Natural killer cell (primary cell): ENCODE measurements at regions not wholly inside any gene's neighbourhood (a gene's known extent, or its start where the extent isn't known, plus 50 kb on each side); places are given as distances from the start of the nearest gene placed in this dataset.

Experiments used
- ATAC-seq, 3 donors: fragments of 150-1000 bp in 2 of 3; fragments of 200-7000 bp in 1 of 3; cut with Tn5 transposase; 1 replicate in 1 of 3; 2 replicates in 2 of 3; pipeline ENCODE4 v1.10.0; 2021; ENCODE audit warnings: mild to moderate bottlenecking in 2 of 3, moderate library complexity in 2 of 3
- DNase-seq, 2 donors: peaks; one replicate each; pipeline versions ENCODE4 v3.0.0 to v3.0.0-alpha.2; 2013 to 2021; ENCODE audit warnings: mixed read lengths in 1 of 2
- H3K27ac ChIP-seq: one replicate; pipeline ENCODE4 v1.5.1; 2013; ENCODE audit warnings: mild to moderate bottlenecking, low read length
- H3K27me3 ChIP-seq: one replicate; pipeline ENCODE4 v1.6.1; 2013; ENCODE audit warnings: low read length; ENCODE audit not compliant: control insufficient read depth, insufficient read depth
- H3K36me3 ChIP-seq: one replicate; pipeline ENCODE4 v1.6.1; 2013; ENCODE audit warnings: low read length; ENCODE audit not compliant: control insufficient read depth, insufficient read depth
- H3K4me1 ChIP-seq: one replicate; pipeline ENCODE4 v1.6.1; 2013; ENCODE audit warnings: low read length; ENCODE audit not compliant: control insufficient read depth, insufficient read depth
- H3K4me3 ChIP-seq: one replicate; pipeline ENCODE4 v1.5.1; 2013; ENCODE audit warnings: low read length
- H3K9me3 ChIP-seq: one replicate; pipeline ENCODE4 v1.6.1; 2013; ENCODE audit warnings: low read length; ENCODE audit not compliant: control insufficient read depth, insufficient read depth
- H3K27ac Mint-ChIP-seq, 2 donors: one replicate each; pipeline ENCODE4 v1.8.0; 2022; ENCODE audit warnings: mild to moderate bottlenecking in 2 of 2, mixed read lengths in 2 of 2, moderate library complexity in 1 of 2
- H3K27me3 Mint-ChIP-seq, 2 donors: one replicate each; pipeline ENCODE4 v1.8.0; 2022; ENCODE audit warnings: low read depth in 2 of 2, mixed read lengths in 2 of 2
- H3K36me3 Mint-ChIP-seq: one replicate; pipeline ENCODE4 v1.8.0; 2022; ENCODE audit warnings: mixed read lengths
- H3K4me1 Mint-ChIP-seq, 2 donors: one replicate each; pipeline ENCODE4 v1.8.0; 2022; ENCODE audit warnings: mixed read lengths in 2 of 2
- H3K4me3 Mint-ChIP-seq: one replicate; pipeline ENCODE4 v1.8.0; 2022; ENCODE audit warnings: mild to moderate bottlenecking, moderate library complexity, mixed read lengths
- H3K9me3 Mint-ChIP-seq, 2 donors: one replicate each; pipeline ENCODE4 v1.8.0; 2022; ENCODE audit warnings: mixed read lengths in 2 of 2
- CTCF ChIP-seq: fragments of 200-600 bp; IDR thresholded peaks from one replicate; pipeline ENCODE4 v1.8.0; 2022; ENCODE audit warnings: antibody characterized with exemption
- WGBS: methylation state at CpG from one replicate; pipeline ENCODE4 v1.1.7; 2013; ENCODE audit warnings: missing lambda C conversion rate; ENCODE audit not compliant: insufficient coverage; 5-methylcytosine and 5-hydroxymethylcytosine counted together
- intact Hi-C: fragments of 100-400 bp; cut with micrococcal nuclease; formaldehyde crosslinking; loops from one replicate; pipeline ENCODE4 v1.14.2; 2022

GRCh38 chr11:127677660-127678425 is 677.3 kb upstream of the KIRREL3 start:
- Histone ChIP-seq H3K4me1 (no peaks in the 10 kb centered on the region), H3K9me3 (no peaks in the 10 kb centered on the region), H3K36me3 (no peaks in the 10 kb centered on the region), H3K4me3 (no peak overlapping the region), H3K27me3 (no peaks in the 10 kb centered on the region), H3K27ac (no peak overlapping the region)
- H3K4me1 Mint-ChIP-seq: no peaks in the 10 kb centered on the region
- intact Hi-C loops: no loop called here
- ATAC-seq (no peak), DNase-seq (no peak)
- H3K4me3 Mint-ChIP-seq: no peak overlapping the region
- no peaks in the 10 kb centered on the region for H3K36me3 Mint-ChIP-seq
- WGBS: 97% methylated on average over 3 of the region's 4 CpGs
- no peak for TF ChIP-seq CTCF
- H3K9me3 Mint-ChIP-seq: peaks cover 0 to 3% of the 10 kb centered on the region in 2 donors
- no peaks in the 10 kb centered on the region for H3K27me3 Mint-ChIP-seq
- no peak overlapping the region for H3K27ac Mint-ChIP-seq

GRCh38 chr11:127675581-127675980 is 675.0 kb upstream of the KIRREL3 start:
- H3K4me3 ChIP-seq: no peak overlapping the region
- no peak overlapping the region for H3K27ac ChIP-seq
- Mint-ChIP-seq H3K4me1 (no peaks in the 10 kb centered on the region), H3K4me3 (no peak overlapping the region), H3K9me3 (peaks cover 0 to 3% of the 10 kb centered on the region in 2 donors), H3K27ac (no peak overlapping the region), H3K27me3 (no peaks in the 10 kb centered on the region), H3K36me3 (no peaks in the 10 kb centered on the region)
- no peaks in the 10 kb centered on the region for H3K4me1 ChIP-seq
- intact Hi-C loops: no loop called here
- no peaks in the 10 kb centered on the region for H3K9me3 ChIP-seq
- no peaks in the 10 kb centered on the region for H3K27me3 ChIP-seq
- TF ChIP-seq CTCF: no peak
- DNase-seq (no peak), ATAC-seq (no peak)
- H3K36me3 ChIP-seq: no peaks in the 10 kb centered on the region
- WGBS: 88% methylated on average over 2 of the region's 2 CpGs

GRCh38 chr11:127674754-127675153 is 674.2 kb upstream of the KIRREL3 start:
- intact Hi-C loops: no loop called here
- ATAC-seq (no peak), DNase-seq (no peak)
- Mint-ChIP-seq H3K27ac (no peak overlapping the region), H3K4me3 (no peak overlapping the region), H3K36me3 (no peaks in the 10 kb centered on the region), H3K4me1 (no peaks in the 10 kb centered on the region), H3K27me3 (no peaks in the 10 kb centered on the region), H3K9me3 (peaks cover 0 to 3% of the 10 kb centered on the region in 2 donors)
- H3K27me3 ChIP-seq: no peaks in the 10 kb centered on the region
- no peaks in the 10 kb centered on the region for H3K36me3 ChIP-seq
- H3K27ac ChIP-seq: no peak overlapping the region
- H3K4me1 ChIP-seq: no peaks in the 10 kb centered on the region
- TF ChIP-seq CTCF: no peak
- WGBS: no CpG with 5 or more reads among the region's 2 CpGs
- no peaks in the 10 kb centered on the region for H3K9me3 ChIP-seq
- H3K4me3 ChIP-seq: no peak overlapping the region
